Renal cortex interstitium (tissue), 11 donors: ENCODE measurements at regions not wholly inside any gene's neighbourhood (a gene's known extent, or its start where the extent isn't known, plus 50 kb on each side); places are given as distances from the start of the nearest gene placed in this dataset.
A peak's percentile ranks its signal among the peaks of the same experiment; 100 is the strongest.
"Not testable (repeated sequence)": the region's sequence is repeated elsewhere in the genome, so short reads cannot be mapped to it uniquely, and the experiment has no call there.

Source experiments
- DNase-seq, 11 donors: peaks; one replicate each; pipeline ENCODE4 v3.0.0-alpha.2; 2013; ENCODE audit warnings: low read depth in 9 of 11, low spot score in 4 of 11; ENCODE audit errors: extremely low read depth in 1 of 11

- DNase-seq, result no peak
Measured at GRCh38 chr5:2542821-2543220, 208.7 kb downstream of the IRX2 start.

- no peak for DNase-seq
Measured at GRCh38 chr5:2542026-2542425, 209.5 kb downstream of the IRX2 start.

GRCh38 chr5:2538169-2538568 lies 213.3 kb downstream of the IRX2 start:
- no peak for DNase-seq

DNA sequence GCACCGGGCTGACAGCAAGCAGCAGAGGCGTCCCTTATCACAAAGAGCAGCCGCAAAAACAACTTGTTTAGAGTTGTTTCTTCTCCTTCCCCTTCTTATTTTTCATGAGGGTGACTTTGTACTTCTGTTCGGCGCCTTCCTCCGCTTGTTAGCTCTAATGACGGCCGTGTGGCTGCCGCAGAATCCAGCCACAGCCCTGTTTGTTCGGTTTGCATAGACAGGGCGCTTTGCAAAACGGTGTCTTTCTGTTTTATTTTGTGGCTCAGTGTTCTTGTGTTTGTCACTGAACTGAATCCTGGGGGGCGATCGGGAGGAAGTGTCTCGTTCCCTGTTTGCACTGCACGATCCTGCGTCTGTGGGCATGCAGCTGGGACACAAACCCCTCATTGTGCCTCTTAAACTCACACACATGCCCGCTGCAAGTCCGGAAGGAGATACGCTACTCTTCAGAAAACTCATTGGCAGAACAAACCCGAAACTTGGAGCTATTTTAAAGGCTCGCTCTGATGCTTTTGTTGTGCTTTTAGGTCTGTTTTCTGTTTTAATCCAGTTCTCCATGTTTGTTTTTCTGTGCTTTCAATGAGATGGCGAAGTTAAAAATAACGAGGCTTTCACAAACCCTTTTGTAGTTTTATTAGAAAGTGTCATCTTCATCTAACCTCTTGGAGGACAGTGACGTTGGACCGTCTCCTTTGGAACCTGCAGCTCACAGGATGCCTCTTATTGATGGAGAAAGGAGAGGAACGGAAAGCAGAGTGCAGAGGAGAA lies 213.9 kb downstream of the IRX2 start:
- DNase-seq, result no peak

GRCh38 chr5:2536632-2537377 lies 214.7 kb downstream of the IRX2 start:
- no peak for DNase-seq

DNA sequence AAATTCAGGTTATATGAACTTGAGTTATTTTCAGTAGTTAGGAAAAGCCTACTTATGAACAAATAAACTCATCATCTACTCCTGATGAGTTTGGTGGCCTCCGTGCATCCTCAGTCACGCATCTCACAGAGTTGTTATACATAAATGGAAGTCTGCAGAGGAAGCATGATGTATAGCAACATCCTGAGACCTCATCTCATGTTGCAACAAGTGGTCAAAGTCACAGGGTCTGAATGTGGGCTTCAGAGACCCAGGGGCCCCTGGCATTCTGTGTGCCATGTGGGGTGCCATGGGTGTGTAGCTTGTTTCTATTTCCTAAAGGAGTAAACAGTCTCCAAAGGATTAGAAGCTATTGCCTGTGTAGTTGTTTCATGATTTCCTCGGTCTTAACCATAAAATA lies 216.5 kb downstream of the IRX2 start:
- DNase-seq, result no peak

DNA sequence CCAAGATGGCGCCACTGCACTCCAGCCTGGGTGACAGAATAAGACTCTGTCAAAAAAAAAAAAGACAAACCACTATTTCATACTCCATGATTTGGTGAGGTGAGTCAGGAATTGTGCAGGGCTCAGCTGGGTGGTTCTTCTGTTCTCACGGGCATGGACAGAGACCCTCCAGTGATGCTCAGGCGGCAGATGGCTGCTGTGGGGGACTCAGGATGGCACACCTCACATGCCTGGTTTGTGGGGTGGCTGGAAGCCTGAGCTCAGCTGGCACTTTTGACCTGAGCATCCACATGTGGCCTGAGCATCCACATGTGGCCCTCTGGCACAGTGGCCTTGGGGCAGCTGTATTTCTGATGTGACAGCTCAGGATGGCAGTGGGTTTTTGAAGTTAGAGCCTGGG lies 217.2 kb downstream of the IRX2 start:
- DNase-seq, result no peak

GRCh38 chr5:2533848-2534247 lies 217.6 kb downstream of the IRX2 start:
- not testable (repeated sequence) for DNase-seq

- no peak for DNase-seq
Measured at GRCh38 chr5:2532809-2533208, 218.7 kb downstream of the IRX2 start.

DNA sequence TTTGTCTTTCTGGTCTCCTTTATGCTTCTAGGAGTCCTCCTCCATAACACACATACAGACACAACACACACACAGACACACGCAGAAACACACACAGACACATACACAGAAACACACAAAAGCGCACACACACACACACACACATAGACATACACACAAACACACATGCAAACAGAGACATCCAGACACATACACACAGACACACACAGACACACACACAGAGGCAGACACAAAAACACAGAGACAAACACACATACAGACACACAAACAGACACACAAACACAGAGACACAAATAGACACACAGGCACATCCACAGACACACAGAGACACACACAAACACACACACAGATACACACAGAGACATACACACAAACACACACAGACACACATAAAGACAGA lies 220.2 kb downstream of the IRX2 start:
- no peak for DNase-seq

DNA sequence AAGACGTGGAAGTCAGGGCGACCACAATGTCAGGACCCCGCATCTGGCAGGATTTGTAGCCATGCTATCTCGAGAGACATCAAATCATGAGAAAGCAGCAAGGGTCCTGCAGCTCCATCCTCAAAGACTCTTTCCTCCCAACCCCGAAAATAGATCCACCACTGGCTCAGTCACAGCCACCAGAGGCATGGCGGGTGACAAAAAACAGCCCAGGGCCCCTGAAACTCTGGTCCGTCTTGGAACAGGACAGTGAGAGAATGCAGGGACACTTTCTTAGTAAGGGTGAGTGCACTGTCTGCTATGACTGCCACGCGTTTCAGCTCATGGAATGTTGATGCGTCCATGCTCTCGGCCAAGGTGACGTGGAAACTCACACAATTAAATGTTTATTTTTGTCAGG lies 220.9 kb downstream of the IRX2 start:
- no peak for DNase-seq

GRCh38 chr5:2529371-2530092 lies 221.9 kb downstream of the IRX2 start:
- DNase-seq, result peak in 1 of 11 donors; percentile 14

DNA sequence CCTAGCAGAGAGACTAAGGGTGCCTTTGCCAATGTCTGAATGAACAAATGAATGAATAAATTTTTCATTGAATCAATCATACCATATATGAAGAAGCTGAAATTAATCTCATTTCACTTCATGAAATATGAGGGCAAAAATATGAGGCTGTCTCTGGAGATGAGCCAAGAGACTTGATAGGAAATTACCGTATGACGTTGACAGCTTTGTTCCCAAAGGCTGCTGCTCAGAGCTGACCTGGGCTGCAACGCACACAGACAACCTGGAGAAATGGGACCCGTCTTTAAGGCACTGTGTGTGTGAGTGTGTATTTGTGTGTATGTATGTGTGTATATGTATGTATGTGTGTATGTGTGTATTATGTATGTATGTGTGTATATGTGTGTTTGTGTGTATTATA lies 226.1 kb downstream of the IRX2 start:
- no peak for DNase-seq

- DNase-seq, result no peak
Measured at GRCh38 chr5:2524620-2525019, 226.9 kb downstream of the IRX2 start.

GRCh38 chr5:2523180-2523579 lies 228.3 kb downstream of the IRX2 start:
- DNase-seq, result no peak

GRCh38 chr5:2522372-2522771 lies 229.1 kb downstream of the IRX2 start:
- no peak for DNase-seq

DNA sequence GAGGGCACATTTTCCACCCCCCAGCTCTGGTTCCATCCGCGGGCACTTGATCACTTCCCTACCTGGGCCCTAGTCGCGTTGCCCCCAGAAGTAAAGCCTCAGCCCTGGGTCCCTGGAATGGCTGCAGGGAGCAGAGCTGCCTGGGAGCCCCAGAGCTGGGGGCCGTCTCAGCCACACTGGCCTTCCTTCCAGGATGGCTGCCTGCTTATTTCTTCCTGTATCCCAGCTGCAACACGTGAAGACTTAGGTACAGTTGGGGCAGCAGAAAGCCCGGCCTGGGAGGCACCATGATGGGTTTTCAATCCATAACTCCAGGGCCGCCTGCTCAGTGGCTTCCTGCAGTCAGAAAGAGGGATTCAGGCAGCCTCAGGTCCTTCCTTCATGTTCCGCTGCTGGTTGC lies 232.3 kb downstream of the IRX2 start:
- no peak for DNase-seq

- no peak for DNase-seq
Measured at GRCh38 chr5:2517451-2517850, 234.0 kb downstream of the IRX2 start.

DNA sequence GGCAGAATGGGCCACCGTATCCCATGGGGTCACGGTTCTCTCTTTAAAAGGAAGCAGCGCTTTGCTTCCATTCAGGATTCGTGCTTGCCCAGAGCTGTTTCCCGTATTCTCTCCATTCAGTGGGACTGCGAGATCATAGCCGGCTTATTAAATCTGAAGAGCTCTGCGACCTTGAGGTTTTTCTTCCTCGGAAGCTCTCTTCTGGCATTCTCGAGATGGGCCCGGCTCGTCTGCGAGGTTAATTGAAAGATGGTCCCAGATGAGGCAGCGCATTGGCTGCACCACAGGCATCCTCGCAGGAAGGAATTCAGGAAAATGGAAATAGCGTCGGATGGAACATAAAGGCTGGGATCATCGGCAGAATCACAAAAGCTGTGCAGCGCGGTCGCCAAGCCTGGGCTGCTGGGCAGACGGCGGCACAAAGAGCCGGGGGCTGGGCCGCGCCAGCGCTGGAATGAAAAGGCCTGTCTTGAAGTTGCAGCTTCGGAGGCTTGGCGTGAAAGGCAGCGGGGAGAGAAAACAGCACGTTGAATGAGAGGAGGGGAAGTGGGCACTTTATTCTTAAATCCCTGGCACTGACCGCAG lies 236.2 kb downstream of the IRX2 start:
- DNase-seq, result no peak

DNA sequence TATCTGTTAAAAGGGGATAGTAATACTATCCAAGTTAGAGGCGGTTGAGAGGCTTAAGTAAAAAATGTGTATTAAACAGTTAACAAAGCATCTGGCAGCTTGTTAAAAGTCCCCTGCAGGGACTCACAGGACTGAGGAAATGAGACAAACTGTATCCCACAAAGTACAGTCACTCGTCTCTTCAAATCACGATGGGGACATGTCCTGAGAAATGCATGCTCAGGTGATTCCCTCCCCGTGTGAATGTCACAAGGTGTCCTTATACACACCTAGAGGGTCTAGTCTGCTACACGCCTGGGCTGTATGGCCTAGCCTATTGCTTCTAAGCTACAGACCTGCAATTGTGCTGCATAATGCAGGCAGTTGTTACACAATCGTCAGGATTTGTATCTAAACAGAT lies 237.0 kb downstream of the IRX2 start:
- no peak for DNase-seq
